Retinal pigment epithelial cell (primary cell): ENCODE measurements at regions not wholly inside any gene's neighbourhood (a gene's known extent, or its start where the extent isn't known, plus 50 kb on each side); places are given as distances from the start of the nearest gene placed in this dataset.

Source experiments
- DNase-seq: peaks from one replicate; pipeline ENCODE4 v3.0.0-alpha.2; 2010; ENCODE audit warnings: low read depth
- H3K4me3 ChIP-seq: 2 replicates; pipeline ENCODE4 v1.5.1; 2011; ENCODE audit warnings: mild to moderate bottlenecking, low read length, control low read depth, moderate library complexity
- TF ChIP-seq, protein P1 (sequence below): conservative IDR thresholded peaks from 2 replicates; pipeline ENCODE4 v1.5.1; 2011; ENCODE audit warnings: low read depth, low read length, control low read depth, inconsistent platforms

DNA sequence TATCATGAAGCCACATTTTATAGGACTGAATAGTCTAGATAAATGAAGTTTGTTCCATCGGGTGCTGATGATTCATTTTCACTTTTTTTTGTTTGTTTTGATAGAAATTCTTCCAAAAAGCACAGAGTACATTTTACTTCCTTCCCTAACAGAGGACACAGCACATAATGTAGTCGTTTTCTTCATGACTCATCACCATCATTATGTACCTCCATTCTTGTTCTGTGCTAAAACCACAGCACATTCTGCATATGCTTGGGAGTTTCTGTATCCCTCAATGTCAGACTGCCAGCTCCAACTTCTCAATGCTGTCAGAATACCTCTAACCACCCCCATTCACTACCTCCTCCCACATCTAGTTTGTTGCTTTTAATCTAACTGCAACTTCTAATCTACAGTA is 1004.9 kb upstream of the ADGRB3 start:
- H3K4me3 ChIP-seq, result no peak overlapping the region
- TF ChIP-seq, protein P1, sequence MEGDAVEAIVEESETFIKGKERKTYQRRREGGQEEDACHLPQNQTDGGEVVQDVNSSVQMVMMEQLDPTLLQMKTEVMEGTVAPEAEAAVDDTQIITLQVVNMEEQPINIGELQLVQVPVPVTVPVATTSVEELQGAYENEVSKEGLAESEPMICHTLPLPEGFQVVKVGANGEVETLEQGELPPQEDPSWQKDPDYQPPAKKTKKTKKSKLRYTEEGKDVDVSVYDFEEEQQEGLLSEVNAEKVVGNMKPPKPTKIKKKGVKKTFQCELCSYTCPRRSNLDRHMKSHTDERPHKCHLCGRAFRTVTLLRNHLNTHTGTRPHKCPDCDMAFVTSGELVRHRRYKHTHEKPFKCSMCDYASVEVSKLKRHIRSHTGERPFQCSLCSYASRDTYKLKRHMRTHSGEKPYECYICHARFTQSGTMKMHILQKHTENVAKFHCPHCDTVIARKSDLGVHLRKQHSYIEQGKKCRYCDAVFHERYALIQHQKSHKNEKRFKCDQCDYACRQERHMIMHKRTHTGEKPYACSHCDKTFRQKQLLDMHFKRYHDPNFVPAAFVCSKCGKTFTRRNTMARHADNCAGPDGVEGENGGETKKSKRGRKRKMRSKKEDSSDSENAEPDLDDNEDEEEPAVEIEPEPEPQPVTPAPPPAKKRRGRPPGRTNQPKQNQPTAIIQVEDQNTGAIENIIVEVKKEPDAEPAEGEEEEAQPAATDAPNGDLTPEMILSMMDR, result no peak
- peak; percentile 34 for DNase-seq

DNA sequence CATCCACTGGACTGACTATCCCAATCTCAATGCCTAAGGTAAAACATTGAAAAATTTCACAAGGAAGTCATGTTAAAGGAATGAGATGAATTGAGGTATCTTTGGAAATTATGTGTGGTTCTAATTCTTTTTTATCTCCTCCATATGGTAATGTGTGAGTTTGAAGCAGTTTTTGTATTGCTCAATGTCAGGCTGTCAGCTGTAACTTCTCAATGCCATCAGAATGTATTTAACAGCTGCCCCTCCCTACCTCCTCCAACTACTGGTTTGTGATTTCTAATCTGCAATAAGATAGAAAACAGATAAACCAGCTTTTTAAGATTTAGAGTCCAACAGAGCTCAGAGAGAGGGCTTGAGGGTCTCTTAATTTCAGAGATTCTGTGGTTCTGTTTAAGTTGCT is 1005.8 kb upstream of the ADGRB3 start:
- TF ChIP-seq, protein P1, result no peak
- no peak for DNase-seq
- no peak overlapping the region for H3K4me3 ChIP-seq

DNA sequence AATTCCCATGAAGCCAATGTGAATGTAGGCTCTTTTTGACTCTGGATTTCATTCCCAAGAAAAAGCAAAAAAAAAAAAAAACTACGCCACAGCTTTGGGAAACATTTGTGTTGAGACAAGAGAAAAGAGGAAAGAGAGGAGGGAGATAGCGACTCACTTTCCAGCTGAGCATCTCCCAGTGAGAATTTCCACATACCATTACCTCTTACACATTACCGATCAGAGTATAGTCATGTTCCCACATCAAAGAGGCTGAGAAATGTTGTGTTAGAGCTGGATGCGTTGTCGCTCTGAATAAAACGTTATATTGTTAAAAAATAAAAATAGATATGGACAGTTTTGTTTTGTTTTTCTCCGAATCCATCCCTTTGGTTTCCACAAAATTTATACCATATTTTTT is 1019.3 kb upstream of the ADGRB3 start:
- DNase-seq, result no peak
- no peak overlapping the region for H3K4me3 ChIP-seq
- TF ChIP-seq, protein P1, result no peak

DNA sequence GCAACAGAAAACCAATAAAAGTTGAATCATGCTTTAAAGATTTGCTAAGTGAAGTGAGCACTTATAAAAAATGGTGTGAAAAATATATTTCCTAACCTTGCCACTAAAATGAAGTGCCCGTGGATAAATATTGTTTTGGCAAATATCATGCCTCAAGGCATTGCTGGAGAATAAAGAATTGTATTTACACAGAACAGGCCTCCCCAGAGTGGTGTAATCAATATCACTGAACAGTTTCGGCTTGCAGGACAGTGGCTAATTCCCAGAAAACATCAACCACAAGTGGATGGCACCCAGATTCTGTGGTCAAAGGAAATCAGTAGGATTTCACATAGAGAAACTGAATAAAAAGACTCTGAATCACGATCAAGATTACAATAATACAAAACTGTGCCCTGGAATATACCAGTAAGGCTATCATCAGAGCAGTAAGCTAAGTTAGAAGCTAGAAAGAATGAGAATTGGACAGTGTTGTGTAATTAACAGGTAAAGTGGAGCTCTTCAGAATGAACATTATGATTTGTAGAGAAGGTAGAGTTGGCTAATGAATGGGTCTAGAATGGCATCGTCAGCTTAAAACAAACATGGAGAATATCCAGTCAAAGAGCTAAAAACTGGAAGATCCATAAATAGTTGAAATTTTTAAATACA is 1026.9 kb upstream of the ADGRB3 start:
- no peak overlapping the region for H3K4me3 ChIP-seq
- TF ChIP-seq, protein P1, result no peak
- DNase-seq, result no peak

DNA sequence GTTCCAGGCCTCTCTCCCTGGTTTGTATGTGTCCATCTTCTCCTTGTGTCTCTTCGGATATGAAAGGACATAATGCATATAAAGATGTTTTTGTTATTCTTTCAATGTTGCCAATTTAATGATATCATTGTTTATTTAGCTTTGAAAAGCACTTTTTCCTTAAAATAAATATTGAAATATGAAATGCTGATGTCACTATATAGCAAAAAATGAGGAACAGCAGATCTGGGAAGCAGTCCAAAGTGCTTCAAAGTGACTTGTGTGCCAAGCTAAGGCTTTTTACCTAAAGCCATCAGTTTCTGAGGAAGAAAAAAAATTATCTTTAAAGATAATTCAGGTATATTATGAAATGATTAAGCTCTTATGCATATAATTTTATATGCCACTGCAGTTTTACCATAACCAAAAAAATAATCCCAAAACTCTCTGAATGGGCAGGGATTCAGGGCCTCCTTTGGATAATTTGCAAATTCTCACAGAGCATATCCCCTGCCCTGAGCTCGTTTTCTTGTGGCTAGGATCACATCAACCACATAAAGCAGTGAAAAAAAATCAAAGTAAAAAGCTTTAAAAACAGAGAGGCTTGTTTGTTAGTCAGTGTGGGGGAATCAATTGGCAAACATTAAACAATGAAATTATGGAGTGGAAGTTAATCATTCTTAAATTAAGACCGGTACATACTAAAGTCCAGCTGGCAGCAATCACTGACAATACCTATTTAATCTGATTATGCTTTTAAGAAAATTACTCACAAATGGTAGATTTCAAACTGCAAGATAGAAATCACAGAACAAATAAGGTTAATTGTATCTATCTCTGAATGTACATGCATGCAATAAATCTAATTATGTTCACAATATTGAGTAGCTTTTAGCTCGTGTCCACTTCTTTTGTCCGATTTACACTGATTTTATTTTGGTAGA is 1027.9 kb upstream of the ADGRB3 start:
- no peak overlapping the region for H3K4me3 ChIP-seq
- DNase-seq, result no peak
- TF ChIP-seq, protein P1, result no peak

DNA sequence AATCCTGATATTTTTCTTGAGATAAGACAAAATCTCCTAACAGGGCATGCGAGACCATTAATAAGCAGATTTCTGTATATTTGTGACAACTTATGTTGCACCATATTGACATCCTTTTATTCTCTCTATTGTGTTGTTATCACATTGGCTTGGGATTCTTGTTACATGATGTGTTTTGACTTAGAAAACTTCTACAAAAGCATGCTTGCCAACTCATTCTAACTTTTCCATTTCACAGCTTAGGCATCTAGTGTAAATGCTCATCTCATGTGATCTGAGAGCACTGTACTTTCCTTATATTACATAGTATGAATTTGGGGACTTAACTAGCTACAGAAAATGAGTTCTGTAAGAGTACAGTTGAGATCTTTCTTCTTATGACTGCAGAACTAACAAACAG is 1040.7 kb upstream of the ADGRB3 start:
- no peak overlapping the region for H3K4me3 ChIP-seq
- DNase-seq, result no peak
- TF ChIP-seq, protein P1, result no peak
